ENCODE measurements at regions not wholly inside any gene's neighbourhood (a gene's known extent, or its start where the extent isn't known, plus 50 kb on each side); places are given as distances from the start of the nearest gene placed in this dataset.

DNA sequence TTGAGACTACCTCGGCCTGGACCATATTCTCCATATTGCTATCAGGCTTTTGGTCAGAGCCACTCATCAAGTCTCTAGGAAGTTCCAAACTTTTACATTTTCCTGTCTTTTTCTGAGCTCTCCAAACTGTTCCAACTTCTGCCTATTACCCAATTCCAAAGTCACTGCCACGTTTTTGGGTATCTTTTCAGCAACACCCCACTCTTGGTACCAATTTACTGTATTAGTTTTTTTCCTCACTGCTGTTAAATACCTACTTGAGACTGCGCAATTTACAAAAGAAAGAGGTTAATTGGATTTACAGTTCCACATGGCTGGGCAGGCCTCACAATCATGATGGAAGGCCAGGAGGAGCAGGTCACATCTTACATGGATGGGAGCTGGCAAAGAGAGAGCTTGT lies 507.8 kb upstream of the ZNF608 start:
- Histone ChIP-seq H3K27ac (ENCODE audit: low read length) (no peak overlapping the region), H3K4me1 (ENCODE audit: control insufficient read depth, insufficient read depth, low read length) (peaks cover 4% of the 10 kb centered on the region; the same call in 1 of the 2 replicates), H3K9me3 (ENCODE audit: control insufficient read depth, insufficient read depth, low read depth, low read length) (peaks cover 10% of the 10 kb centered on the region; the same call in 1 of the 2 replicates), H3K36me3 (ENCODE audit: control insufficient read depth, insufficient read depth, low read length) (no peaks in the 10 kb centered on the region), H3K4me3 (ENCODE audit: low read depth in 2 of 2, low read length in 2 of 2) (no peak overlapping the region), H3K27me3 (ENCODE audit: control insufficient read depth, insufficient read depth, low read length) (no peaks in the 10 kb centered on the region)
- intact Hi-C loops (cut with micrococcal nuclease; ENCODE audit: unreplicated experiment), result no loop called here
- in situ Hi-C loops (cut with HindIII; ENCODE audit: low pct_unique_long_range_greater_than_20kb, low sequenced_read_pairs), result no loop called here
- DNase-seq (ENCODE audit: low read depth, low spot score), result no peak
- no TSS peak for BruUV-seq (replicated peaks)
- no peak for TF ChIP-seq SIN3A (IDR thresholded peaks at IDR 0.05; ENCODE audit: borderline replicate concordance, insufficient read depth, low read depth, low read length)
- TF ChIP-seq POLR2AphosphoS5 (IDR thresholded peaks at IDR 0.05; ENCODE audit: low read depth, low read length), result no peak
- TF ChIP-seq, protein P1, sequence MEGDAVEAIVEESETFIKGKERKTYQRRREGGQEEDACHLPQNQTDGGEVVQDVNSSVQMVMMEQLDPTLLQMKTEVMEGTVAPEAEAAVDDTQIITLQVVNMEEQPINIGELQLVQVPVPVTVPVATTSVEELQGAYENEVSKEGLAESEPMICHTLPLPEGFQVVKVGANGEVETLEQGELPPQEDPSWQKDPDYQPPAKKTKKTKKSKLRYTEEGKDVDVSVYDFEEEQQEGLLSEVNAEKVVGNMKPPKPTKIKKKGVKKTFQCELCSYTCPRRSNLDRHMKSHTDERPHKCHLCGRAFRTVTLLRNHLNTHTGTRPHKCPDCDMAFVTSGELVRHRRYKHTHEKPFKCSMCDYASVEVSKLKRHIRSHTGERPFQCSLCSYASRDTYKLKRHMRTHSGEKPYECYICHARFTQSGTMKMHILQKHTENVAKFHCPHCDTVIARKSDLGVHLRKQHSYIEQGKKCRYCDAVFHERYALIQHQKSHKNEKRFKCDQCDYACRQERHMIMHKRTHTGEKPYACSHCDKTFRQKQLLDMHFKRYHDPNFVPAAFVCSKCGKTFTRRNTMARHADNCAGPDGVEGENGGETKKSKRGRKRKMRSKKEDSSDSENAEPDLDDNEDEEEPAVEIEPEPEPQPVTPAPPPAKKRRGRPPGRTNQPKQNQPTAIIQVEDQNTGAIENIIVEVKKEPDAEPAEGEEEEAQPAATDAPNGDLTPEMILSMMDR (IDR thresholded peaks at IDR 0.05), result no peak
- TF ChIP-seq TCF7L2 (IDR thresholded peaks at IDR 0.05; ENCODE audit: low read depth, low read length), result no peak
- TF ChIP-seq, protein P2, sequence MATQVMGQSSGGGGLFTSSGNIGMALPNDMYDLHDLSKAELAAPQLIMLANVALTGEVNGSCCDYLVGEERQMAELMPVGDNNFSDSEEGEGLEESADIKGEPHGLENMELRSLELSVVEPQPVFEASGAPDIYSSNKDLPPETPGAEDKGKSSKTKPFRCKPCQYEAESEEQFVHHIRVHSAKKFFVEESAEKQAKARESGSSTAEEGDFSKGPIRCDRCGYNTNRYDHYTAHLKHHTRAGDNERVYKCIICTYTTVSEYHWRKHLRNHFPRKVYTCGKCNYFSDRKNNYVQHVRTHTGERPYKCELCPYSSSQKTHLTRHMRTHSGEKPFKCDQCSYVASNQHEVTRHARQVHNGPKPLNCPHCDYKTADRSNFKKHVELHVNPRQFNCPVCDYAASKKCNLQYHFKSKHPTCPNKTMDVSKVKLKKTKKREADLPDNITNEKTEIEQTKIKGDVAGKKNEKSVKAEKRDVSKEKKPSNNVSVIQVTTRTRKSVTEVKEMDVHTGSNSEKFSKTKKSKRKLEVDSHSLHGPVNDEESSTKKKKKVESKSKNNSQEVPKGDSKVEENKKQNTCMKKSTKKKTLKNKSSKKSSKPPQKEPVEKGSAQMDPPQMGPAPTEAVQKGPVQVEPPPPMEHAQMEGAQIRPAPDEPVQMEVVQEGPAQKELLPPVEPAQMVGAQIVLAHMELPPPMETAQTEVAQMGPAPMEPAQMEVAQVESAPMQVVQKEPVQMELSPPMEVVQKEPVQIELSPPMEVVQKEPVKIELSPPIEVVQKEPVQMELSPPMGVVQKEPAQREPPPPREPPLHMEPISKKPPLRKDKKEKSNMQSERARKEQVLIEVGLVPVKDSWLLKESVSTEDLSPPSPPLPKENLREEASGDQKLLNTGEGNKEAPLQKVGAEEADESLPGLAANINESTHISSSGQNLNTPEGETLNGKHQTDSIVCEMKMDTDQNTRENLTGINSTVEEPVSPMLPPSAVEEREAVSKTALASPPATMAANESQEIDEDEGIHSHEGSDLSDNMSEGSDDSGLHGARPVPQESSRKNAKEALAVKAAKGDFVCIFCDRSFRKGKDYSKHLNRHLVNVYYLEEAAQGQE (IDR thresholded peaks at IDR 0.05; ENCODE audit: insufficient read depth in 1 of 2, low read depth in 2 of 2, low read length in 1 of 2), result no peak
- ATAC-seq, result no peak
- CTCF ChIA-PET, result no interaction called here
- POLR2A ChIA-PET, result interaction anchor here (0.6 kb wide), 1 partner anchor 506 kb away, joined by 4 read pairs; no protein-coding TSS in a partner anchor

DNA sequence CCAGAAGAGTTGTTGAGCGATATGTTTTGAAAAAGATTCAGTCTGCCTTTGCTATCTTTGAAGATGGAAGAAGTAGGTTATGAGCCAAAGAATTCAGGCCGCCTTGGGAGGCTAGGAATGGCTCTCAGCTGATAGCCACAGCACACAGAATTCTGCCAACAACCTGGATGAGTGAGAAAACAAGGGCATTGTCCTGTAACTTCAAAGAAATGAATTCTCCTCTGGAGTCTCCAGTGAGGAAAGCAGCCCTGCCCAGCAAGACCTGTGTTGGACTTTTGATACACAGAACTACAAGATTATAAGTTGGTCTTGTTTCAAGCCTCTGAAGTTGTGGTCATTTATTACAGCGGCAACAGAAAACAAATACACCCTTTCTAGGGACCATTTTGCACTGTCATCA lies 509.9 kb upstream of the ZNF608 start:
- in situ Hi-C loops (cut with HindIII; ENCODE audit: low pct_unique_long_range_greater_than_20kb, low sequenced_read_pairs) (no loop called here), intact Hi-C loops (cut with micrococcal nuclease; ENCODE audit: unreplicated experiment) (no loop called here)
- no peak overlapping the region for H3K4me3 ChIP-seq (ENCODE audit: low read depth in 2 of 2, low read length in 2 of 2)
- ChIA-PET CTCF (no interaction called here), POLR2A (no interaction called here)
- H3K9me3 ChIP-seq (ENCODE audit: control insufficient read depth, insufficient read depth, low read depth, low read length), result peaks cover 10% of the 10 kb centered on the region; the same call in 1 of the 2 replicates
- H3K36me3 ChIP-seq (ENCODE audit: control insufficient read depth, insufficient read depth, low read length), result no peaks in the 10 kb centered on the region
- peak overlapping the region; percentile 71; the same call in 1 of the 2 replicates for H3K27ac ChIP-seq (ENCODE audit: low read length)
- BruUV-seq (replicated peaks), result no TSS peak
- ATAC-seq (no peak), DNase-seq (ENCODE audit: low read depth, low spot score) (no peak)
- no peak for TF ChIP-seq TCF7L2 (IDR thresholded peaks at IDR 0.05; ENCODE audit: low read depth, low read length)
- no peak for TF ChIP-seq POLR2AphosphoS5 (IDR thresholded peaks at IDR 0.05; ENCODE audit: low read depth, low read length)
- TF ChIP-seq, protein P1 (IDR thresholded peaks at IDR 0.05), result no peak
- TF ChIP-seq, protein P2 (IDR thresholded peaks at IDR 0.05; ENCODE audit: insufficient read depth in 1 of 2, low read depth in 2 of 2, low read length in 1 of 2), result no peak
- no peak for TF ChIP-seq SIN3A (IDR thresholded peaks at IDR 0.05; ENCODE audit: borderline replicate concordance, insufficient read depth, low read depth, low read length)
- no peaks in the 10 kb centered on the region for H3K27me3 ChIP-seq (ENCODE audit: control insufficient read depth, insufficient read depth, low read length)
- peaks cover 4% of the 10 kb centered on the region; the same call in 1 of the 2 replicates for H3K4me1 ChIP-seq (ENCODE audit: control insufficient read depth, insufficient read depth, low read length)
